Upper lobe of right lung (tissue), 1 donor: ENCODE measurements at regions not wholly inside any gene's neighbourhood (a gene's known extent, or its start where the extent isn't known, plus 50 kb on each side); places are given as distances from the start of the nearest gene placed in this dataset.

ENCODE experiments used
- ATAC-seq: fragments of 200-7000 bp; cut with Tn5 transposase; one replicate; pipeline ENCODE4 v1.9.1; 2020; ENCODE audit warnings: mild to moderate bottlenecking, moderate library complexity
- DNase-seq: peaks from one replicate; pipeline ENCODE4 v3.0.0-alpha.2; 2020
- H3K27ac ChIP-seq: fragments of 200-600 bp; one replicate; pipeline ENCODE4 v1.8.0; 2022
- H3K27me3 ChIP-seq: fragments of 200-600 bp; one replicate; pipeline ENCODE4 v1.8.0; 2022; ENCODE audit warnings: mild to moderate bottlenecking
- H3K36me3 ChIP-seq: fragments of 200-600 bp; one replicate; pipeline ENCODE4 v1.8.0; 2022
- H3K4me1 ChIP-seq: fragments of 200-600 bp; one replicate; pipeline ENCODE4 v1.8.0; 2022
- H3K4me3 ChIP-seq: fragments of 200-600 bp; one replicate; pipeline ENCODE4 v1.8.0; 2022; ENCODE audit warnings: mild to moderate bottlenecking
- H3K9me3 ChIP-seq: fragments of 200-600 bp; one replicate; pipeline ENCODE4 v1.8.0; 2022
- intact Hi-C: fragments of 100-400 bp; cut with DNase I; formaldehyde crosslinking; loops from one replicate; pipeline ENCODE4 v1.11.0; 2022
- TF ChIP-seq, protein P1 (sequence below): fragments of 200-600 bp; IDR thresholded peaks from one replicate; pipeline ENCODE4 v1.8.0; 2022; ENCODE audit warnings: antibody characterized with exemption
- donor health status: DM: no; HTN: yes; CAD: no; lungs with severe emphysema.

DNA sequence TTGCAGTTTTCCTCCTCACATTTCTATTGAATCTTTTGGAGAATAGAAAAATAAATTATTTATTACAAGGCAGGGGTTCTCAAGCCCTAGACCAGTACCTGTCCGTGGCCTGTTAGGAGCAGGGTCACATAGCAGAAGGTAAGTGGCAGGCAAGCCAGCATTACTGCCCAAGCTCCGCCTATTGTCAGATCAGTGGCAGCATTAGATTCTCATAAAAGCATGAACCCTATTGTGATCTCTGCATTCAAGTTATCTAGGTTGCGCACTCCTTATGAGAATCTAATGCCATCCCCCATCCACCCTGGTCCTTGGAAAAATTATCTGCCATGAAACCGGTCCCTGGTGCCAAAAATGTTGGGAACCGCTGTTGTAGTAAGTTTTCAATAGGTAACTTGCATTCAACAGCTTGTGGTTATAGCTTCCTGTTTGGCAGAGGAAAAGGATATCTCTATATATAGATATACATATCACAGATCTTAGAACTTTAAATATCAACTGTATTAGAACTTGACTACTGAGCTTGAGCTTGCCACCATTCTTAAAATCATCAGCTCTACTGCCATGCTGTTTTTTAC, 165.1 kb downstream of the AHR start:
- Histone ChIP-seq H3K9me3 (no peaks in the 10 kb centered on the region), H3K27me3 (no peaks in the 10 kb centered on the region), H3K36me3 (no peaks in the 10 kb centered on the region), H3K27ac (no peak overlapping the region), H3K4me1 (no peaks in the 10 kb centered on the region), H3K4me3 (no peak overlapping the region)
- DNase-seq (no peak), ATAC-seq (no peak)
- intact Hi-C loops, result no loop called here
- TF ChIP-seq, protein P1, sequence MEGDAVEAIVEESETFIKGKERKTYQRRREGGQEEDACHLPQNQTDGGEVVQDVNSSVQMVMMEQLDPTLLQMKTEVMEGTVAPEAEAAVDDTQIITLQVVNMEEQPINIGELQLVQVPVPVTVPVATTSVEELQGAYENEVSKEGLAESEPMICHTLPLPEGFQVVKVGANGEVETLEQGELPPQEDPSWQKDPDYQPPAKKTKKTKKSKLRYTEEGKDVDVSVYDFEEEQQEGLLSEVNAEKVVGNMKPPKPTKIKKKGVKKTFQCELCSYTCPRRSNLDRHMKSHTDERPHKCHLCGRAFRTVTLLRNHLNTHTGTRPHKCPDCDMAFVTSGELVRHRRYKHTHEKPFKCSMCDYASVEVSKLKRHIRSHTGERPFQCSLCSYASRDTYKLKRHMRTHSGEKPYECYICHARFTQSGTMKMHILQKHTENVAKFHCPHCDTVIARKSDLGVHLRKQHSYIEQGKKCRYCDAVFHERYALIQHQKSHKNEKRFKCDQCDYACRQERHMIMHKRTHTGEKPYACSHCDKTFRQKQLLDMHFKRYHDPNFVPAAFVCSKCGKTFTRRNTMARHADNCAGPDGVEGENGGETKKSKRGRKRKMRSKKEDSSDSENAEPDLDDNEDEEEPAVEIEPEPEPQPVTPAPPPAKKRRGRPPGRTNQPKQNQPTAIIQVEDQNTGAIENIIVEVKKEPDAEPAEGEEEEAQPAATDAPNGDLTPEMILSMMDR, result no peak

DNA sequence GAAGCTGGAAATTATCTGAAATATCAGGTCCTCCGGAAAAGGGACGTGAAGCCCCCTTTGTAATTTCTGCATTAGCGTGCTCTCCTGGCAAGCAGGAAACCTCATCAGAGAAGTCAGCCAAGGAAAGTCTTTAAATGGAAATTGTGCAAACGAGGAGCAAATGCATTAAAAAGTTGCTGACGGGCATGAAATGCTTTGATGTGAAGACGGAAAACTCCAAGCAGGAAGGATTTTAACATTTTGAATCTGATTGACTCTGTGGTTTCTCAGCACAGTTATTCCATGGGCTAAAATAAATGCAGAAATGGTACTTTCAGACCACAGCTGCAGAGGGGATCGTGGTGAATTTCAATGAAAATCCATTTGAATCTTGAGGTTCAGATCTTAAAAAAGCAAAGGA, 167.8 kb downstream of the AHR start:
- Histone ChIP-seq H3K36me3 (no peaks in the 10 kb centered on the region), H3K4me1 (no peaks in the 10 kb centered on the region), H3K9me3 (no peaks in the 10 kb centered on the region), H3K27me3 (no peaks in the 10 kb centered on the region), H3K4me3 (no peak overlapping the region), H3K27ac (no peak overlapping the region)
- intact Hi-C loops, result no loop called here
- TF ChIP-seq, protein P1, result no peak
- DNase-seq, result no peak
- ATAC-seq, result no peak

DNA sequence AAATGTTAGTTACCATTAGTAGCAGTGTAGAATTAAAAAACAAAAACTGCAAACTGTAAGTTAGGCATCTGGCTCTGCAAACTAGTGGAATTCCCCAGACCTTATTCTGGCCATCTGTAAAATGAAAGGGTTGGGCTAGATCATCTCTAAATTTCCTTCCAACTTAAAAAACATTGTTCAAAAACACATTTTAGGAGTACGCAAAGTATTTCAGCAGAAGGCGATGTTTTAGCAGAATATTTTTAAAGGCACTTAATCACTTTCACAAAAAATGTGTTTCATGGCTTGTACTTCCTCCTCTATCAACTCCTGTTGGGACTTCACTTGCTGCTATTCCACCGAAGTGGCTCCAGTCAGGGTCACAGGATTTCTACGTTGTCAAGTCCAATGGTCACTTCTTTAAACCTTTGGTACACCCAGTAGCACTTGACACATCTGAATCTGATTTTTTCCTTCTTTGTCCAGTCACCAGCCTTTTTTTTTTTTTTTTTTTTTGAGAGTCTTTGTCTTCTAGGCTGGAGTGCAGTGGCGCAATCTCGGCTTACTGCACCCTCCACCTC, 169.0 kb downstream of the AHR start:
- Histone ChIP-seq H3K4me1 (no peaks in the 10 kb centered on the region), H3K36me3 (no peaks in the 10 kb centered on the region), H3K4me3 (no peak overlapping the region), H3K27ac (no peak overlapping the region), H3K9me3 (no peaks in the 10 kb centered on the region), H3K27me3 (no peaks in the 10 kb centered on the region)
- intact Hi-C loops, result no loop called here
- TF ChIP-seq, protein P1, result no peak
- ATAC-seq (no peak), DNase-seq (no peak)

DNA sequence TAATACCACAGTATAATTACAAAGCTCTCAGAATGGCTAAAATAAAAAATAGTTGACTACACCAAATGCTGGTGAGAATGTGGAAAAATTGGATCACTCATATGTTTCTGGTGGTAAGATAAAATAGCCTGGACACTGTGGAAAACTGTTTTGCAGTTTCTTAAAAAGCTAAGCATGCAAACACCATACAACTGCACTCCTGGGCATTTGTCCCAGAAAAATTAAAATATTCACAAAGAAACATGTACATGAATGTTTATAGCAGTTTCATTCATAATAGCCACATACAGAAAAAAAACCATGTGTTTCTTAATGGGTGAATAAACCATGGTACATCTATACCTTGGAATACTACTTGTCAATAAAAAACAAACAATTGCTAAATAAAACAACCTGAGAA, 172.9 kb downstream of the AHR start:
- intact Hi-C loops, result no loop called here
- H3K27me3 ChIP-seq, result no peaks in the 10 kb centered on the region
- no peak overlapping the region for H3K27ac ChIP-seq
- H3K9me3 ChIP-seq, result no peaks in the 10 kb centered on the region
- no peaks in the 10 kb centered on the region for H3K36me3 ChIP-seq
- no peaks in the 10 kb centered on the region for H3K4me1 ChIP-seq
- no peak overlapping the region for H3K4me3 ChIP-seq
- TF ChIP-seq, protein P1, result no peak
- ATAC-seq, result no peak
- no peak for DNase-seq

DNA sequence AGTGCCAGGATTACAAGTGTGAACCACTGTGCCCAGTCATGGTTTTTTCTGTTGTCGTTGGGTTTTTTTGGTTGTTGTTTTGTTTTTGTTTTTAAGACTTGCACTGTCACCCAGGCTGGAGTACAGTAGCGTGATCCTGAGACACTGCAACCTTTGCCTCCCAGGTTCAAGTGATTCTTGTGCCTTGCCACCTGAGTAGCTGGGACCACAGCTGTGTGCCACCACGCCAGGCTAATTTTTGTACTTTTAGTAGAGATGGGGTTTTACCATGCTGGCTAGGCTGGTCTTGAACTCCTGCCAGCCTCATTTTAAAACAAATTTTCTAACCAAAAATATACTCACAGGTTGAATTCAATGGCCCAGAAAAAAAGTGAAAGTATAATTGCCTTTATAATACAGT, 174.1 kb downstream of the AHR start:
- ATAC-seq, result no peak
- TF ChIP-seq, protein P1, result no peak
- Histone ChIP-seq H3K4me3 (no peak overlapping the region), H3K27ac (no peak overlapping the region), H3K9me3 (no peaks in the 10 kb centered on the region), H3K27me3 (no peaks in the 10 kb centered on the region), H3K4me1 (no peaks in the 10 kb centered on the region), H3K36me3 (no peaks in the 10 kb centered on the region)
- DNase-seq, result no peak
- intact Hi-C loops, result no loop called here

DNA sequence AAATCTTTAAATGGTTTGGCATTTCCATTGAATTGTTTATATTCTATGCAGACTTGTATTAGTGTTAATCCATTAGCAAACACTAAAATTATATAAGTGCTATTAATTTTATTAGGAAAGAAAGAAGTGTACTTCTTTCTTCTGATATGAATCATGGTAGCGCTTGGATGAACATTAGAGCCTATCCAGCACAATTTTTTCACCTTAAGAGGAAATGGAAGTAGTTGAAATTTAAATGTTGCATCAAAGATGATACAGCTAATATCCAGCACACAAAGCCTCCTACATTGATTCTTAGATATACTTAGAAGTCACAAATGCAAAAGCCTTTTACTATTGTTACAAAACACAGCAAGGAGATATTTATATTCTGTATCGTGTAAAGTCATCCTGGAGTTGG, 174.5 kb downstream of the AHR start:
- Histone ChIP-seq H3K36me3 (no peaks in the 10 kb centered on the region), H3K27ac (no peak overlapping the region), H3K4me1 (no peaks in the 10 kb centered on the region), H3K4me3 (no peak overlapping the region), H3K9me3 (no peaks in the 10 kb centered on the region), H3K27me3 (no peaks in the 10 kb centered on the region)
- intact Hi-C loops, result no loop called here
- DNase-seq (no peak), ATAC-seq (no peak)
- TF ChIP-seq, protein P1, result no peak
